Right atrium auricular region (tissue), 2 donors: ENCODE measurements at regions not wholly inside any gene's neighbourhood (a gene's known extent, or its start where the extent isn't known, plus 50 kb on each side); places are given as distances from the start of the nearest gene placed in this dataset.

Source experiments
- DNase-seq: peaks from one replicate; pipeline ENCODE4 v3.0.0-alpha.2; 2019; ENCODE audit warnings: low spot score
- H3K27ac ChIP-seq, 2 donors: fragments of 200-600 bp; sonication (generic); 1 replicate in 1 of 2; 2 replicates in 1 of 2; pipeline ENCODE4 v1.5.1; 2016 to 2019
- H3K27me3 ChIP-seq, 2 donors: fragments of 200-600 bp; sonication (generic); one replicate each; pipeline versions ENCODE4 v1.5.1 to v1.6.0; 2017 to 2019
- H3K36me3 ChIP-seq: fragments of 200-600 bp; sonication (generic); one replicate; pipeline ENCODE4 v1.5.1; 2016
- H3K4me1 ChIP-seq, 2 donors: fragments of 200-600 bp; sonication (generic); one replicate each; pipeline versions ENCODE4 v1.5.1 to v1.6.0; 2017 to 2019
- H3K4me3 ChIP-seq, 2 donors: fragments of 200-600 bp; sonication (generic); 1 replicate in 1 of 2; 2 replicates in 1 of 2; pipeline ENCODE4 v1.5.1; 2017 to 2019; ENCODE audit warnings: mild to moderate bottlenecking in 1 of 2, moderate library complexity in 1 of 2
- H3K9me3 ChIP-seq, 2 donors: fragments of 200-600 bp; sonication (generic); one replicate each; pipeline ENCODE4 v1.5.1; 2019
- CTCF ChIP-seq, 2 donors: fragments of 200-600 bp; sonication (generic); IDR thresholded peaks; one replicate each; pipeline ENCODE4 v1.5.1; 2019; ENCODE audit warnings: antibody characterized with exemption in 2 of 2

- Histone ChIP-seq H3K36me3 (no peaks in the 10 kb centered on the region), H3K4me3 (no peak overlapping the region), H3K4me1 (peaks cover 0 to 5% of the 10 kb centered on the region in 2 donors), H3K27me3 (no peaks in the 10 kb centered on the region), H3K9me3 (peaks cover 0 to 9% of the 10 kb centered on the region in 2 donors), H3K27ac (no peak overlapping the region)
- no peak for TF ChIP-seq CTCF (IDR thresholded peaks at IDR 0.05)
- no peak for DNase-seq
These were observed 85.1 kb upstream of the BMPER start for GRCh38 chr7:33820206-33820605.

- TF ChIP-seq CTCF (IDR thresholded peaks at IDR 0.05) = no peak
- no peaks in the 10 kb centered on the region for H3K4me1 ChIP-seq
- H3K27ac ChIP-seq = no peak overlapping the region
- no peaks in the 10 kb centered on the region for H3K36me3 ChIP-seq
- no peak for DNase-seq
- H3K27me3 ChIP-seq = no peaks in the 10 kb centered on the region
- H3K9me3 ChIP-seq = peaks cover 0 to 9% of the 10 kb centered on the region in 2 donors
- no peak overlapping the region for H3K4me3 ChIP-seq
These were observed 83.4 kb upstream of the BMPER start for GRCh38 chr7:33821970-33822369.

- no peak overlapping the region for H3K27ac ChIP-seq
- H3K27me3 ChIP-seq = no peaks in the 10 kb centered on the region
- TF ChIP-seq CTCF (IDR thresholded peaks at IDR 0.05) = no peak
- peaks cover 0 to 9% of the 10 kb centered on the region in 2 donors for H3K9me3 ChIP-seq
- no peak for DNase-seq
- no peaks in the 10 kb centered on the region for H3K4me1 ChIP-seq
- no peaks in the 10 kb centered on the region for H3K36me3 ChIP-seq
- H3K4me3 ChIP-seq = no peak overlapping the region
These were observed 81.4 kb upstream of the BMPER start for GRCh38 chr7:33823913-33824312.

- no peak for DNase-seq
- TF ChIP-seq CTCF (IDR thresholded peaks at IDR 0.05) = no peak
- no peaks in the 10 kb centered on the region for H3K4me1 ChIP-seq
- no peaks in the 10 kb centered on the region for H3K27me3 ChIP-seq
- H3K4me3 ChIP-seq = no peak overlapping the region
- peaks cover 0 to 3% of the 10 kb centered on the region in 2 donors for H3K9me3 ChIP-seq
- no peaks in the 10 kb centered on the region for H3K36me3 ChIP-seq
- H3K27ac ChIP-seq = no peak overlapping the region
These were observed 80.4 kb upstream of the BMPER start for GRCh38 chr7:33824911-33825459.

- no peak overlapping the region for H3K27ac ChIP-seq
- no peak overlapping the region for H3K4me3 ChIP-seq
- no peaks in the 10 kb centered on the region for H3K27me3 ChIP-seq
- no peak for TF ChIP-seq CTCF (IDR thresholded peaks at IDR 0.05)
- H3K4me1 ChIP-seq = no peaks in the 10 kb centered on the region
- H3K9me3 ChIP-seq = no peaks in the 10 kb centered on the region
- no peaks in the 10 kb centered on the region for H3K36me3 ChIP-seq
- DNase-seq = no peak
These were observed 79.7 kb upstream of the BMPER start for GRCh38 chr7:33825644-33826043.

- Histone ChIP-seq H3K27me3 (no peaks in the 10 kb centered on the region), H3K27ac (no peak overlapping the region), H3K36me3 (no peaks in the 10 kb centered on the region), H3K9me3 (no peaks in the 10 kb centered on the region), H3K4me1 (no peaks in the 10 kb centered on the region), H3K4me3 (no peak overlapping the region)
- no peak for TF ChIP-seq CTCF (IDR thresholded peaks at IDR 0.05)
- no peak for DNase-seq
These were observed 75.8 kb upstream of the BMPER start for GRCh38 chr7:33829536-33829935.
